WTC11 (cell line): ENCODE measurements at regions not wholly inside any gene's neighbourhood (a gene's known extent, or its start where the extent isn't known, plus 50 kb on each side); places are given as distances from the start of the nearest gene placed in this dataset.

Experiments used
- ATAC-seq: fragments of 200-7000 bp; cut with Tn5 transposase; 2 replicates; pipeline ENCODE4 v1.10.0; 2021; ENCODE audit warnings: mild to moderate bottlenecking, moderate library complexity
- CTCF ChIA-PET: fragments of 300-600 bp; sonication (Branson Sonifier 250); formaldehyde crosslinking; loops from one replicate; lab custom pipeline; 2021; ENCODE audit warnings: antibody characterized with exemption; lab: Charles Lee
- POLR2A ChIA-PET: fragments of 350-600 bp; sonication (Branson Sonifier 250); formaldehyde crosslinking; loops from one replicate; lab custom pipeline; 2021; ENCODE audit warnings: antibody characterized with exemption; lab: Charles Lee
- DNase-seq: peaks from one replicate; pipeline ENCODE4 v3.0.0; 2021; ENCODE audit warnings: low spot score
- H3K27ac Mint-ChIP-seq: 2 replicates; pipeline ENCODE4 v1.8.0; 2021; ENCODE audit warnings: mixed read lengths
- H3K27me3 Mint-ChIP-seq: 2 replicates; pipeline ENCODE4 v1.8.0; 2021; ENCODE audit warnings: low read depth, mild to moderate bottlenecking, moderate library complexity, mixed read lengths
- H3K36me3 Mint-ChIP-seq: 2 replicates; pipeline ENCODE4 v1.8.0; 2021; ENCODE audit warnings: mixed read lengths
- H3K4me1 Mint-ChIP-seq: 2 replicates; pipeline ENCODE4 v1.8.0; 2022; ENCODE audit warnings: mixed read lengths
- H3K4me3 Mint-ChIP-seq: 2 replicates; pipeline ENCODE4 v1.8.0; 2021; ENCODE audit warnings: mild to moderate bottlenecking, moderate library complexity, mixed read lengths
- H3K9me3 Mint-ChIP-seq: 2 replicates; pipeline ENCODE4 v1.8.0; 2021; ENCODE audit warnings: mixed read lengths
- ESRRA ChIP-seq: sonication (generic); formaldehyde crosslinking; IDR thresholded peaks from 2 replicates; pipeline ENCODE4 v1.8.1; 2022; ENCODE audit warnings: mild to moderate bottlenecking, missing genetic modification reagents, borderline replicate concordance
- FOXJ3 ChIP-seq: sonication (generic); formaldehyde crosslinking; IDR thresholded peaks from 2 replicates; pipeline ENCODE4 v1.9.0; 2021; ENCODE audit warnings: missing genetic modification reagents, mild to moderate bottlenecking, borderline replicate concordance
- RELA ChIP-seq: sonication (generic); formaldehyde crosslinking; IDR thresholded peaks from 2 replicates; pipeline ENCODE4 v1.8.1; 2022; ENCODE audit warnings: missing genetic modification reagents, mild to moderate bottlenecking, borderline replicate concordance
- SP1 ChIP-seq: sonication (generic); formaldehyde crosslinking; conservative IDR thresholded peaks from 2 replicates; pipeline ENCODE4 v1.8.1; 2022; ENCODE audit warnings: missing genetic modification reagents
- TCF7 ChIP-seq: sonication (generic); formaldehyde crosslinking; IDR thresholded peaks from 2 replicates; pipeline ENCODE4 v1.8.0; 2022; ENCODE audit warnings: mild to moderate bottlenecking, low read depth, missing genetic modification reagents, moderate library complexity
- TEAD1 ChIP-seq: sonication (generic); formaldehyde crosslinking; IDR thresholded peaks from 2 replicates; pipeline ENCODE4 v1.8.0; 2022; ENCODE audit warnings: mild to moderate bottlenecking, missing genetic modification reagents
- ZNF121 ChIP-seq: sonication (generic); formaldehyde crosslinking; IDR thresholded peaks from 2 replicates; pipeline ENCODE4 v1.8.0; 2023; ENCODE audit warnings: missing genetic modification reagents
- ZNF423 ChIP-seq: fragments of 250-450 bp; sonication (Bioruptor Pico); IDR thresholded peaks from 2 replicates; pipeline ENCODE4 v2.1.2; 2022; ENCODE audit warnings: mild to moderate bottlenecking, moderate library complexity
- TF ChIP-seq, protein P1 (sequence below): fragments of 250-450 bp; sonication (Bioruptor Pico); IDR thresholded peaks from 2 replicates; pipeline ENCODE4 v1.9.0; 2021; ENCODE audit warnings: mild to moderate bottlenecking
- TF ChIP-seq, protein P2 (sequence below): fragments of 250-450 bp; sonication (Bioruptor Pico); IDR thresholded peaks from 2 replicates; pipeline ENCODE4 v1.9.0; 2021; ENCODE audit warnings: mild to moderate bottlenecking
- TF ChIP-seq, protein P3 (sequence below): sonication (generic); formaldehyde crosslinking; IDR thresholded peaks from 2 replicates; pipeline ENCODE4 v1.8.1; 2023; ENCODE audit warnings: mild to moderate bottlenecking, missing genetic modification reagents
- TF ChIP-seq, protein P4 (sequence below): sonication (generic); formaldehyde crosslinking; IDR thresholded peaks from 2 replicates; pipeline ENCODE4 v1.8.1; 2023; ENCODE audit warnings: mild to moderate bottlenecking, missing genetic modification reagents, borderline replicate concordance
- TF ChIP-seq, protein P5 (sequence below): sonication (generic); formaldehyde crosslinking; IDR thresholded peaks from 2 replicates; pipeline ENCODE4 v1.8.1; 2022; ENCODE audit warnings: low read depth, missing genetic modification reagents, borderline replicate concordance
- TF ChIP-seq, protein P6 (sequence below): sonication (generic); formaldehyde crosslinking; IDR thresholded peaks from 2 replicates; pipeline ENCODE4 v1.8.1; 2023; ENCODE audit warnings: mild to moderate bottlenecking, missing genetic modification reagents, moderate library complexity

DNA sequence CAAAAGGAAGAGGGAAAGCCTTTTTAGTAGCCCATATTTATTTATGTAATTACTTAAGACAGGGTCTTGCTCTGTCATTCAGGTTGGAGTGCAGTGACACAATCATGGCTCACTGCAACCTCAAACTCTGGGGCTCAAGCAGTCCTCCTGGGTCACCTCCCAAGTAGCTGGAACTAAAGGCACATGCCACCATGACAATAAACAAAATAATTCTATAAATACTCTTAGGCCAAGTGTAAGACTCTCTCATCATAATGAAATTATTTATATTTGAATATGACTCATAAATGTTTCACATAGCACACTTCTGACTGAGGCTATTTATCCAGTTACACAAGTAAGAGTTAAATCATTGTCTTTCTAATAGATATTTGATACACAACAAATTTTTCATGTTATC is 314.7 kb downstream of the AMY1C start:
- POLR2A ChIA-PET, result no interaction called here
- no peak overlapping the region for H3K27ac Mint-ChIP-seq
- H3K4me3 Mint-ChIP-seq, result no peak overlapping the region
- no peaks in the 10 kb centered on the region for H3K27me3 Mint-ChIP-seq
- no peak for DNase-seq
- CTCF ChIA-PET, result no interaction called here
- TF ChIP-seq, protein P1, sequence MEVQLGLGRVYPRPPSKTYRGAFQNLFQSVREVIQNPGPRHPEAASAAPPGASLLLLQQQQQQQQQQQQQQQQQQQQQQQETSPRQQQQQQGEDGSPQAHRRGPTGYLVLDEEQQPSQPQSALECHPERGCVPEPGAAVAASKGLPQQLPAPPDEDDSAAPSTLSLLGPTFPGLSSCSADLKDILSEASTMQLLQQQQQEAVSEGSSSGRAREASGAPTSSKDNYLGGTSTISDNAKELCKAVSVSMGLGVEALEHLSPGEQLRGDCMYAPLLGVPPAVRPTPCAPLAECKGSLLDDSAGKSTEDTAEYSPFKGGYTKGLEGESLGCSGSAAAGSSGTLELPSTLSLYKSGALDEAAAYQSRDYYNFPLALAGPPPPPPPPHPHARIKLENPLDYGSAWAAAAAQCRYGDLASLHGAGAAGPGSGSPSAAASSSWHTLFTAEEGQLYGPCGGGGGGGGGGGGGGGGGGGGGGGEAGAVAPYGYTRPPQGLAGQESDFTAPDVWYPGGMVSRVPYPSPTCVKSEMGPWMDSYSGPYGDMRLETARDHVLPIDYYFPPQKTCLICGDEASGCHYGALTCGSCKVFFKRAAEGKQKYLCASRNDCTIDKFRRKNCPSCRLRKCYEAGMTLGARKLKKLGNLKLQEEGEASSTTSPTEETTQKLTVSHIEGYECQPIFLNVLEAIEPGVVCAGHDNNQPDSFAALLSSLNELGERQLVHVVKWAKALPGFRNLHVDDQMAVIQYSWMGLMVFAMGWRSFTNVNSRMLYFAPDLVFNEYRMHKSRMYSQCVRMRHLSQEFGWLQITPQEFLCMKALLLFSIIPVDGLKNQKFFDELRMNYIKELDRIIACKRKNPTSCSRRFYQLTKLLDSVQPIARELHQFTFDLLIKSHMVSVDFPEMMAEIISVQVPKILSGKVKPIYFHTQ, result no peak
- TF ChIP-seq TCF7 (CRISPR knock-in tag) (no peak), ZNF423 (CRISPR knock-in tag) (no peak), ESRRA (no peak), SP1 (CRISPR knock-in tag) (no peak)
- TF ChIP-seq, protein P2, sequence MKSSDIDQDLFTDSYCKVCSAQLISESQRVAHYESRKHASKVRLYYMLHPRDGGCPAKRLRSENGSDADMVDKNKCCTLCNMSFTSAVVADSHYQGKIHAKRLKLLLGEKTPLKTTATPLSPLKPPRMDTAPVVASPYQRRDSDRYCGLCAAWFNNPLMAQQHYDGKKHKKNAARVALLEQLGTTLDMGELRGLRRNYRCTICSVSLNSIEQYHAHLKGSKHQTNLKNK, result no peak
- TF ChIP-seq, protein P3, sequence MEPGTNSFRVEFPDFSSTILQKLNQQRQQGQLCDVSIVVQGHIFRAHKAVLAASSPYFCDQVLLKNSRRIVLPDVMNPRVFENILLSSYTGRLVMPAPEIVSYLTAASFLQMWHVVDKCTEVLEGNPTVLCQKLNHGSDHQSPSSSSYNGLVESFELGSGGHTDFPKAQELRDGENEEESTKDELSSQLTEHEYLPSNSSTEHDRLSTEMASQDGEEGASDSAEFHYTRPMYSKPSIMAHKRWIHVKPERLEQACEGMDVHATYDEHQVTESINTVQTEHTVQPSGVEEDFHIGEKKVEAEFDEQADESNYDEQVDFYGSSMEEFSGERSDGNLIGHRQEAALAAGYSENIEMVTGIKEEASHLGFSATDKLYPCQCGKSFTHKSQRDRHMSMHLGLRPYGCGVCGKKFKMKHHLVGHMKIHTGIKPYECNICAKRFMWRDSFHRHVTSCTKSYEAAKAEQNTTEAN (CRISPR knock-in tag), result no peak
- TF ChIP-seq, protein P4, sequence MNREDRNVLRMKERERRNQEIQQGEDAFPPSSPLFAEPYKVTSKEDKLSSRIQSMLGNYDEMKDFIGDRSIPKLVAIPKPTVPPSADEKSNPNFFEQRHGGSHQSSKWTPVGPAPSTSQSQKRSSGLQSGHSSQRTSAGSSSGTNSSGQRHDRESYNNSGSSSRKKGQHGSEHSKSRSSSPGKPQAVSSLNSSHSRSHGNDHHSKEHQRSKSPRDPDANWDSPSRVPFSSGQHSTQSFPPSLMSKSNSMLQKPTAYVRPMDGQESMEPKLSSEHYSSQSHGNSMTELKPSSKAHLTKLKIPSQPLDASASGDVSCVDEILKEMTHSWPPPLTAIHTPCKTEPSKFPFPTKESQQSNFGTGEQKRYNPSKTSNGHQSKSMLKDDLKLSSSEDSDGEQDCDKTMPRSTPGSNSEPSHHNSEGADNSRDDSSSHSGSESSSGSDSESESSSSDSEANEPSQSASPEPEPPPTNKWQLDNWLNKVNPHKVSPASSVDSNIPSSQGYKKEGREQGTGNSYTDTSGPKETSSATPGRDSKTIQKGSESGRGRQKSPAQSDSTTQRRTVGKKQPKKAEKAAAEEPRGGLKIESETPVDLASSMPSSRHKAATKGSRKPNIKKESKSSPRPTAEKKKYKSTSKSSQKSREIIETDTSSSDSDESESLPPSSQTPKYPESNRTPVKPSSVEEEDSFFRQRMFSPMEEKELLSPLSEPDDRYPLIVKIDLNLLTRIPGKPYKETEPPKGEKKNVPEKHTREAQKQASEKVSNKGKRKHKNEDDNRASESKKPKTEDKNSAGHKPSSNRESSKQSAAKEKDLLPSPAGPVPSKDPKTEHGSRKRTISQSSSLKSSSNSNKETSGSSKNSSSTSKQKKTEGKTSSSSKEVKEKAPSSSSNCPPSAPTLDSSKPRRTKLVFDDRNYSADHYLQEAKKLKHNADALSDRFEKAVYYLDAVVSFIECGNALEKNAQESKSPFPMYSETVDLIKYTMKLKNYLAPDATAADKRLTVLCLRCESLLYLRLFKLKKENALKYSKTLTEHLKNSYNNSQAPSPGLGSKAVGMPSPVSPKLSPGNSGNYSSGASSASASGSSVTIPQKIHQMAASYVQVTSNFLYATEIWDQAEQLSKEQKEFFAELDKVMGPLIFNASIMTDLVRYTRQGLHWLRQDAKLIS (CRISPR knock-in tag), result no peak
- TF ChIP-seq, protein P5, sequence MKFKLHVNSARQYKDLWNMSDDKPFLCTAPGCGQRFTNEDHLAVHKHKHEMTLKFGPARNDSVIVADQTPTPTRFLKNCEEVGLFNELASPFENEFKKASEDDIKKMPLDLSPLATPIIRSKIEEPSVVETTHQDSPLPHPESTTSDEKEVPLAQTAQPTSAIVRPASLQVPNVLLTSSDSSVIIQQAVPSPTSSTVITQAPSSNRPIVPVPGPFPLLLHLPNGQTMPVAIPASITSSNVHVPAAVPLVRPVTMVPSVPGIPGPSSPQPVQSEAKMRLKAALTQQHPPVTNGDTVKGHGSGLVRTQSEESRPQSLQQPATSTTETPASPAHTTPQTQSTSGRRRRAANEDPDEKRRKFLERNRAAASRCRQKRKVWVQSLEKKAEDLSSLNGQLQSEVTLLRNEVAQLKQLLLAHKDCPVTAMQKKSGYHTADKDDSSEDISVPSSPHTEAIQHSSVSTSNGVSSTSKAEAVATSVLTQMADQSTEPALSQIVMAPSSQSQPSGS (CRISPR knock-in tag), result no peak
- H3K9me3 Mint-ChIP-seq, result no peaks in the 10 kb centered on the region
- no peaks in the 10 kb centered on the region for H3K36me3 Mint-ChIP-seq
- ATAC-seq, result no peak
- no peaks in the 10 kb centered on the region for H3K4me1 Mint-ChIP-seq

DNA sequence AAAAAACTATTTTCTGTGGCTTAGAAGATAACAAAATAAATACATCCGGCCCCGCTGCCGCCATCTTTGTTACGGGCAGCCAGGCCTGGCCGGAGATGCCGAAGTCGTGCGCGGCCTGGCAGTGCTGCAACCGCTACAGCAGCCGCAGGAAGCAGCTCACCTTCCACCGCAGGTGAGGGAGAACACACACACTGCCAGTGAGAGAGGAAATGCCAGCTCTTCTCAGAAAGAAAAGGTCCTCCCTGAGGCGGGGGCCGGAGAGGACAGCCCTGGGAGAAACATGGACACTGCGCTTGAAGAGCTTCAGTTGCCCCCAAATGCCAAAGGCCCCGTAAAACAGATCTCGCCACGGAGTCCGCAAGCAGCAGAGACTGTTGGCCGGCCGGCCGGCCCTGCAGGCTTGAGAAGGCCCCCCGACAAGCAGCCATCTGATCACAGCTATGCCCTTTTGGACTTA is 323.2 kb downstream of the AMY1C start:
- ATAC-seq (no peak; the same call in 1 of the 2 replicates), DNase-seq (no peak)
- Mint-ChIP-seq H3K27me3 (no peaks in the 10 kb centered on the region), H3K4me1 (no peaks in the 10 kb centered on the region), H3K9me3 (peaks cover 7% of the 10 kb centered on the region; the same call in 1 of the 2 replicates), H3K4me3 (no peak overlapping the region), H3K27ac (no peak overlapping the region), H3K36me3 (no peaks in the 10 kb centered on the region)
- TF ChIP-seq, protein P6, sequence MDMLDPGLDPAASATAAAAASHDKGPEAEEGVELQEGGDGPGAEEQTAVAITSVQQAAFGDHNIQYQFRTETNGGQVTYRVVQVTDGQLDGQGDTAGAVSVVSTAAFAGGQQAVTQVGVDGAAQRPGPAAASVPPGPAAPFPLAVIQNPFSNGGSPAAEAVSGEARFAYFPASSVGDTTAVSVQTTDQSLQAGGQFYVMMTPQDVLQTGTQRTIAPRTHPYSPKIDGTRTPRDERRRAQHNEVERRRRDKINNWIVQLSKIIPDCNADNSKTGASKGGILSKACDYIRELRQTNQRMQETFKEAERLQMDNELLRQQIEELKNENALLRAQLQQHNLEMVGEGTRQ (CRISPR knock-in tag), result no peak
- TF ChIP-seq FOXJ3 (CRISPR knock-in tag) (no peak), ZNF121 (no peak), TEAD1 (CRISPR knock-in tag) (no peak), RELA (CRISPR knock-in tag) (no peak)
- ChIA-PET POLR2A (no interaction called here), CTCF (no interaction called here)
